Astrocyte (in vitro differentiated cells and primary cell): ENCODE measurements at regions not wholly inside any gene's neighbourhood (a gene's known extent, or its start where the extent isn't known, plus 50 kb on each side); places are given as distances from the start of the nearest gene placed in this dataset.

ENCODE experiments used
- DNase-seq: peaks from one replicate; pipeline ENCODE4 v3.0.0-alpha.2; 2010; ENCODE audit warnings: low read depth
- FAIRE-seq: peaks from 2 replicates; lab custom pipeline; 2011; peaks lifted over from hg19 to GRCh38; lab: Jason Lieb, UNC
- H2AFZ ChIP-seq: 2 replicates; pipeline ENCODE4 v1.6.0; 2012; ENCODE audit warnings: low read depth, low read length, inconsistent platforms
- H3K27ac ChIP-seq: 2 replicates; pipeline ENCODE4 v1.5.1; 2011; ENCODE audit warnings: low read depth, low read length, inconsistent platforms
- H3K27me3 ChIP-seq: 2 replicates; pipeline ENCODE4 v1.6.0; 2011; ENCODE audit warnings: low read length, inconsistent platforms; ENCODE audit not compliant: insufficient read depth
- H3K36me3 ChIP-seq: 2 replicates; pipeline ENCODE4 v1.5.1; 2011; ENCODE audit warnings: low read length, inconsistent platforms; ENCODE audit not compliant: insufficient read depth
- H3K4me1 ChIP-seq: 2 replicates; pipeline ENCODE4 v1.5.1; 2011; ENCODE audit warnings: low read length, inconsistent platforms; ENCODE audit not compliant: insufficient read depth
- H3K4me2 ChIP-seq: 2 replicates; pipeline ENCODE4 v1.6.0; 2012; ENCODE audit warnings: low read length, inconsistent platforms
- H3K4me3 ChIP-seq: 2 replicates; pipeline ENCODE4 v1.5.1; 2011; ENCODE audit warnings: low read depth, mild to moderate bottlenecking, low read length, inconsistent platforms; ENCODE audit not compliant: insufficient read depth
- H3K79me2 ChIP-seq: 2 replicates; pipeline ENCODE4 v1.6.0; 2012; ENCODE audit warnings: mild to moderate bottlenecking, low read length, inconsistent platforms; ENCODE audit not compliant: insufficient read depth
- H3K9ac ChIP-seq: 2 replicates; pipeline ENCODE4 v1.6.0; 2012; ENCODE audit warnings: mild to moderate bottlenecking, low read length, inconsistent platforms
- H3K9me3 ChIP-seq: 2 replicates; pipeline ENCODE4 v1.5.1; 2012; ENCODE audit warnings: low read depth, mild to moderate bottlenecking, low read length, inconsistent platforms; ENCODE audit not compliant: insufficient read depth
- H4K20me1 ChIP-seq: 2 replicates; pipeline ENCODE4 v1.6.0; 2012; ENCODE audit warnings: low read length, inconsistent platforms; ENCODE audit not compliant: insufficient read depth
- H3K27ac Mint-ChIP-seq: one replicate; pipeline ENCODE4 v1.8.0; 2021; ENCODE audit warnings: mild to moderate bottlenecking, mixed read lengths; ENCODE audit not compliant: unreplicated experiment
- H3K27me3 Mint-ChIP-seq: one replicate; pipeline ENCODE4 v1.8.0; 2021; ENCODE audit warnings: low read depth, mixed read lengths; ENCODE audit not compliant: unreplicated experiment
- H3K36me3 Mint-ChIP-seq: one replicate; pipeline ENCODE4 v1.8.0; 2021; ENCODE audit warnings: low read depth, mixed read lengths; ENCODE audit not compliant: unreplicated experiment
- H3K4me1 Mint-ChIP-seq: one replicate; pipeline ENCODE4 v1.8.0; 2021; ENCODE audit warnings: low read depth, mixed read lengths; ENCODE audit not compliant: unreplicated experiment
- H3K4me3 Mint-ChIP-seq: one replicate; pipeline ENCODE4 v1.8.0; 2021; ENCODE audit warnings: mild to moderate bottlenecking, moderate library complexity, mixed read lengths; ENCODE audit not compliant: unreplicated experiment
- H3K9me3 Mint-ChIP-seq: one replicate; pipeline ENCODE4 v1.8.0; 2021; ENCODE audit warnings: mild to moderate bottlenecking, mixed read lengths; ENCODE audit not compliant: unreplicated experiment
- CTCF ChIP-seq: IDR thresholded peaks from 2 replicates; pipeline ENCODE4 v1.5.1; 2011; ENCODE audit warnings: low read depth, mild to moderate bottlenecking, inconsistent platforms, low read length, moderate library complexity; ENCODE audit not compliant: insufficient read depth
- EZH2 ChIP-seq: IDR thresholded peaks from 2 replicates; pipeline ENCODE4 v1.6.1; 2012; ENCODE audit warnings: mild to moderate bottlenecking, low read length, inconsistent platforms; ENCODE audit not compliant: insufficient read depth

- Histone ChIP-seq H3K36me3 (no peaks in the 10 kb centered on the region), H3K27me3 (no peaks in the 10 kb centered on the region), H3K4me1 (peaks cover 8% of the 10 kb centered on the region), H3K4me3 (no peak overlapping the region), H3K9ac (no peak overlapping the region), H2AFZ (no peak overlapping the region), H3K79me2 (no peaks in the 10 kb centered on the region), H4K20me1 (no peaks in the 10 kb centered on the region), H3K27ac (no peak overlapping the region), H3K4me2 (no peak overlapping the region), H3K9me3 (peaks cover 32% of the 10 kb centered on the region)
- no peaks in the 10 kb centered on the region for H3K4me1 Mint-ChIP-seq
- no peak for DNase-seq
- peaks cover 54% of the 10 kb centered on the region for H3K9me3 Mint-ChIP-seq
- H3K36me3 Mint-ChIP-seq, result peaks cover 11% of the 10 kb centered on the region
- FAIRE-seq, result no peak
- TF ChIP-seq CTCF (no peak), EZH2 (no peak)
- no peak overlapping the region for H3K27ac Mint-ChIP-seq
- H3K4me3 Mint-ChIP-seq, result no peak overlapping the region
- no peaks in the 10 kb centered on the region for H3K27me3 Mint-ChIP-seq
Measured at GRCh38 chr9:129513856-129514496, 106.9 kb downstream of the C9orf50 start.

GRCh38 chr9:129513282-129513681, 107.6 kb downstream of the C9orf50 start:
- H4K20me1 ChIP-seq, result no peaks in the 10 kb centered on the region
- H3K27me3 ChIP-seq, result no peaks in the 10 kb centered on the region
- H3K36me3 ChIP-seq, result no peaks in the 10 kb centered on the region
- H3K79me2 ChIP-seq, result no peaks in the 10 kb centered on the region
- Mint-ChIP-seq H3K27me3 (no peaks in the 10 kb centered on the region), H3K36me3 (peaks cover 11% of the 10 kb centered on the region), H3K4me1 (no peaks in the 10 kb centered on the region), H3K27ac (no peak overlapping the region), H3K4me3 (no peak overlapping the region), H3K9me3 (peaks cover 54% of the 10 kb centered on the region)
- no peak overlapping the region for H3K4me2 ChIP-seq
- H3K4me1 ChIP-seq, result peaks cover 11% of the 10 kb centered on the region
- no peak for DNase-seq
- TF ChIP-seq CTCF, result no peak
- TF ChIP-seq EZH2, result no peak
- FAIRE-seq, result no peak
- no peak overlapping the region for H3K9ac ChIP-seq
- H3K27ac ChIP-seq, result no peak overlapping the region
- no peak overlapping the region for H3K4me3 ChIP-seq
- peaks cover 32% of the 10 kb centered on the region for H3K9me3 ChIP-seq
- H2AFZ ChIP-seq, result no peak overlapping the region

- H3K36me3 ChIP-seq, result no peaks in the 10 kb centered on the region
- H2AFZ ChIP-seq, result no peak overlapping the region
- H3K4me1 ChIP-seq, result peaks cover 18% of the 10 kb centered on the region
- Mint-ChIP-seq H3K4me1 (peaks cover 3% of the 10 kb centered on the region), H3K36me3 (peaks cover 11% of the 10 kb centered on the region), H3K27ac (no peak overlapping the region), H3K27me3 (no peaks in the 10 kb centered on the region), H3K4me3 (no peak overlapping the region), H3K9me3 (peaks cover 49% of the 10 kb centered on the region)
- H3K4me2 ChIP-seq, result no peak overlapping the region
- H4K20me1 ChIP-seq, result no peaks in the 10 kb centered on the region
- FAIRE-seq (no peak), DNase-seq (no peak)
- peaks cover 30% of the 10 kb centered on the region for H3K9me3 ChIP-seq
- no peak overlapping the region for H3K9ac ChIP-seq
- TF ChIP-seq CTCF, result no peak
- TF ChIP-seq EZH2, result no peak
- H3K27me3 ChIP-seq, result no peaks in the 10 kb centered on the region
- no peak overlapping the region for H3K27ac ChIP-seq
- H3K4me3 ChIP-seq, result no peak overlapping the region
- H3K79me2 ChIP-seq, result no peaks in the 10 kb centered on the region
Measured at GRCh38 chr9:129511285-129511900, 109.5 kb downstream of the C9orf50 start.
